B cell (primary cell): ENCODE measurements at regions not wholly inside any gene's neighbourhood (a gene's known extent, or its start where the extent isn't known, plus 50 kb on each side); places are given as distances from the start of the nearest gene placed in this dataset.

Experiments used
- ATAC-seq: fragments of 200-7000 bp; cut with Tn5 transposase; one replicate; pipeline ENCODE4 v1.10.0; 2021; ENCODE audit warnings: low read depth, mild to moderate bottlenecking, moderate number of reproducible peaks, moderate library complexity
- CTCF ChIA-PET: fragments of 350-600 bp; sonication (Branson Sonifier 250); formaldehyde crosslinking; loops from one replicate; lab custom pipeline; 2021; ENCODE audit warnings: antibody characterized with exemption, inconsistent platforms; lab: Charles Lee
- POLR2A ChIA-PET: fragments of 350-600 bp; sonication (Branson Sonifier 250); formaldehyde crosslinking; loops from one replicate; lab custom pipeline; 2021; ENCODE audit warnings: antibody characterized with exemption; lab: Charles Lee
- DNase-seq: peaks from one replicate; pipeline ENCODE4 v3.0.0; 2013
- H2AFZ ChIP-seq: 2 replicates; pipeline ENCODE4 v1.6.1; 2012; ENCODE audit warnings: mild to moderate bottlenecking, low read depth, low read length; ENCODE audit not compliant: insufficient read depth, poor library complexity, severe bottlenecking
- H3K27ac ChIP-seq, 2 donors: 1 replicate in 1 of 2; 2 replicates in 1 of 2; pipeline ENCODE4 v1.5.1; 2012 to 2013; ENCODE audit warnings: low read length in 2 of 2, mild to moderate bottlenecking in 2 of 2, moderate library complexity in 1 of 2
- H3K27me3 ChIP-seq, 4 experiments: fragments of 200-600 bp in 1 of 4; sonication (generic) in 1 of 4; replicated peaks in 1 of 4; 1 replicate in 2 of 4; 2 replicates in 2 of 4; pipeline versions ENCODE4 v1.6.1 to v1.7.0; 2013 to 2016; ENCODE audit warnings: low read length in 3 of 4, mild to moderate bottlenecking in 2 of 4, mixed read lengths in 1 of 4, moderate library complexity in 1 of 4; ENCODE audit not compliant: insufficient read depth in 4 of 4, control insufficient read depth in 3 of 4; ENCODE audit errors: control extremely low read depth in 1 of 4
- H3K36me3 ChIP-seq, 2 experiments: replicated peaks in 1 of 2; 1 replicate in 1 of 2; 2 replicates in 1 of 2; pipeline versions ENCODE4 v1.6.1 to v1.7.1; 2013; ENCODE audit warnings: low read length in 1 of 2; ENCODE audit not compliant: insufficient read depth in 2 of 2, control insufficient read depth in 1 of 2; ENCODE audit errors: control extremely low read depth in 1 of 2, extremely low read depth in 1 of 2
- H3K4me1 ChIP-seq, 2 donors: fragments of 200-600 bp in 1 of 2; sonication (generic) in 1 of 2; 1 replicate in 1 of 2; 2 replicates in 1 of 2; pipeline versions ENCODE4 v1.5.1 to v1.6.1; 2013 to 2017; ENCODE audit warnings: low read length in 2 of 2; ENCODE audit not compliant: control insufficient read depth in 2 of 2, insufficient read depth in 2 of 2
- H3K4me2 ChIP-seq: replicated peaks from 2 replicates; pipeline ENCODE3; 2012; ENCODE audit warnings: mild to moderate bottlenecking, low read depth, low read length; ENCODE audit not compliant: poor library complexity, severe bottlenecking
- H3K4me3 ChIP-seq, 5 experiments: fragments of 200-600 bp in 1 of 5; sonication (generic) in 1 of 5; 1 replicate in 3 of 5; 2 replicates in 2 of 5; pipeline versions ENCODE4 v1.5.1 to v1.7.0; 2011 to 2016; ENCODE audit warnings: low read length in 4 of 5, mild to moderate bottlenecking in 4 of 5, low read depth in 2 of 5, control low read depth in 1 of 5, moderate library complexity in 1 of 5; ENCODE audit not compliant: insufficient read depth in 1 of 5; ENCODE audit errors: control extremely low read depth in 1 of 5, extremely low read depth in 1 of 5
- H3K79me2 ChIP-seq: fragments of 200-600 bp; sonication (generic); one replicate; pipeline ENCODE4 v1.6.0; 2016; ENCODE audit warnings: low read length; ENCODE audit not compliant: control insufficient read depth, insufficient read depth
- H3K9ac ChIP-seq: fragments of 200-600 bp; sonication (generic); 2 replicates; pipeline ENCODE4 v1.6.1; 2017; ENCODE audit warnings: mild to moderate bottlenecking, low read length, moderate library complexity
- H3K9me3 ChIP-seq, 3 donors: one replicate each; pipeline versions ENCODE4 v1.6.1 to v1.7.1; 2013; ENCODE audit warnings: low read length in 2 of 3; ENCODE audit not compliant: control insufficient read depth in 2 of 3, insufficient read depth in 1 of 3; ENCODE audit errors: control extremely low read depth in 1 of 3
- H4K20me1 ChIP-seq: 2 replicates; pipeline ENCODE4 v1.6.0; 2012; ENCODE audit warnings: mild to moderate bottlenecking, low read length; ENCODE audit not compliant: insufficient read depth, control insufficient read depth, poor library complexity, severe bottlenecking
- H3K27ac Mint-ChIP-seq: one replicate; pipeline ENCODE4 v1.8.0; 2021; ENCODE audit warnings: mixed read lengths
- H3K27me3 Mint-ChIP-seq: one replicate; pipeline ENCODE4 v1.8.0; 2021; ENCODE audit warnings: mixed read lengths
- H3K4me1 Mint-ChIP-seq: one replicate; pipeline ENCODE4 v1.8.0; 2021; ENCODE audit warnings: mixed read lengths
- H3K4me3 Mint-ChIP-seq: one replicate; pipeline ENCODE4 v1.8.0; 2021; ENCODE audit warnings: mixed read lengths
- H3K9me3 Mint-ChIP-seq: one replicate; pipeline ENCODE4 v1.8.0; 2022; ENCODE audit warnings: mixed read lengths; ENCODE audit not compliant: insufficient read depth
- CTCF ChIP-seq: fragments of 200-600 bp; IDR thresholded peaks from one replicate; pipeline ENCODE4 v1.8.0; 2022; ENCODE audit warnings: antibody characterized with exemption, mild to moderate bottlenecking
- EZH2 ChIP-seq: IDR thresholded peaks from 2 replicates; pipeline ENCODE4 v1.6.1; 2012; ENCODE audit warnings: borderline replicate concordance, low read depth, mild to moderate bottlenecking, moderate library complexity, low read length; ENCODE audit not compliant: insufficient read depth, poor library complexity, severe bottlenecking
- WGBS: methylation state at CpG from one replicate; pipeline ENCODE4 v1.1.5; 2013; ENCODE audit warnings: missing lambda C conversion rate; ENCODE audit not compliant: insufficient coverage; 5-methylcytosine and 5-hydroxymethylcytosine counted together
- intact Hi-C: fragments of 100-400 bp; cut with micrococcal nuclease; formaldehyde crosslinking; loops from one replicate; pipeline ENCODE4 v1.10.0; 2022

- Histone ChIP-seq H4K20me1 (no peaks in the 10 kb centered on the region), H2AFZ (no peak overlapping the region), H3K4me3 (no peak overlapping the region), H3K9me3 (peaks cover 0 to 22% (median 0%) of the 10 kb centered on the region in 3 donors), H3K36me3 (no peaks in the 10 kb centered on the region), H3K27ac (no peak overlapping the region), H3K9ac (no peak overlapping the region), H3K79me2 (no peaks in the 10 kb centered on the region), H3K4me1 (no peaks in the 10 kb centered on the region), H3K4me2 (no peak overlapping the region), H3K27me3 (no peaks in the 10 kb centered on the region)
- H3K9me3 Mint-ChIP-seq = peaks cover 2% of the 10 kb centered on the region
- H3K4me3 Mint-ChIP-seq = no peak overlapping the region
- no peak for TF ChIP-seq EZH2
- TF ChIP-seq CTCF = no peak
- H3K4me1 Mint-ChIP-seq = no peaks in the 10 kb centered on the region
- H3K27me3 Mint-ChIP-seq = no peaks in the 10 kb centered on the region
- no peak overlapping the region for H3K27ac Mint-ChIP-seq
- 72% methylated on average over 2 of the region's 2 CpGs for WGBS
- DNase-seq = no peak
- CTCF ChIA-PET = no interaction called here
- no peak for ATAC-seq
- intact Hi-C loops = no loop called here
- POLR2A ChIA-PET = no interaction called here
Observed at GRCh38 chr10:128922172-128922571, 544.9 kb upstream of the MGMT start.

GRCh38 chr10:128922619-128923196, 544.3 kb upstream of the MGMT start:
- Histone ChIP-seq H3K9ac (no peak overlapping the region), H3K36me3 (no peaks in the 10 kb centered on the region), H3K9me3 (peaks cover 0 to 19% (median 0%) of the 10 kb centered on the region in 3 donors), H3K79me2 (no peaks in the 10 kb centered on the region), H4K20me1 (no peaks in the 10 kb centered on the region), H3K4me1 (no peaks in the 10 kb centered on the region), H3K27me3 (no peaks in the 10 kb centered on the region), H3K4me2 (no peak overlapping the region), H3K4me3 (no peak overlapping the region), H3K27ac (no peak overlapping the region), H2AFZ (no peak overlapping the region)
- ATAC-seq = no peak
- no peak for TF ChIP-seq CTCF
- no peak for TF ChIP-seq EZH2
- no peak overlapping the region for H3K27ac Mint-ChIP-seq
- H3K27me3 Mint-ChIP-seq = no peaks in the 10 kb centered on the region
- DNase-seq = no peak
- ChIA-PET CTCF (no interaction called here), POLR2A (no interaction called here)
- no peaks in the 10 kb centered on the region for H3K4me1 Mint-ChIP-seq
- intact Hi-C loops = no loop called here
- H3K4me3 Mint-ChIP-seq = no peak overlapping the region
- 70% methylated on average over 11 of the region's 11 CpGs for WGBS
- peaks cover 2% of the 10 kb centered on the region for H3K9me3 Mint-ChIP-seq
